Epithelial cell of prostate (primary cell): ENCODE measurements at regions not wholly inside any gene's neighbourhood (a gene's known extent, or its start where the extent isn't known, plus 50 kb on each side); places are given as distances from the start of the nearest gene placed in this dataset.

Experiments used
- DNase-seq: peaks from one replicate; pipeline ENCODE4 v3.0.0-alpha.2; 2011; ENCODE audit warnings: low read depth, low spot score
- H3K27ac ChIP-seq: fragments of 450-650 bp; 2 replicates; pipeline ENCODE4 v1.5.1; 2017; ENCODE audit warnings: mild to moderate bottlenecking

DNA sequence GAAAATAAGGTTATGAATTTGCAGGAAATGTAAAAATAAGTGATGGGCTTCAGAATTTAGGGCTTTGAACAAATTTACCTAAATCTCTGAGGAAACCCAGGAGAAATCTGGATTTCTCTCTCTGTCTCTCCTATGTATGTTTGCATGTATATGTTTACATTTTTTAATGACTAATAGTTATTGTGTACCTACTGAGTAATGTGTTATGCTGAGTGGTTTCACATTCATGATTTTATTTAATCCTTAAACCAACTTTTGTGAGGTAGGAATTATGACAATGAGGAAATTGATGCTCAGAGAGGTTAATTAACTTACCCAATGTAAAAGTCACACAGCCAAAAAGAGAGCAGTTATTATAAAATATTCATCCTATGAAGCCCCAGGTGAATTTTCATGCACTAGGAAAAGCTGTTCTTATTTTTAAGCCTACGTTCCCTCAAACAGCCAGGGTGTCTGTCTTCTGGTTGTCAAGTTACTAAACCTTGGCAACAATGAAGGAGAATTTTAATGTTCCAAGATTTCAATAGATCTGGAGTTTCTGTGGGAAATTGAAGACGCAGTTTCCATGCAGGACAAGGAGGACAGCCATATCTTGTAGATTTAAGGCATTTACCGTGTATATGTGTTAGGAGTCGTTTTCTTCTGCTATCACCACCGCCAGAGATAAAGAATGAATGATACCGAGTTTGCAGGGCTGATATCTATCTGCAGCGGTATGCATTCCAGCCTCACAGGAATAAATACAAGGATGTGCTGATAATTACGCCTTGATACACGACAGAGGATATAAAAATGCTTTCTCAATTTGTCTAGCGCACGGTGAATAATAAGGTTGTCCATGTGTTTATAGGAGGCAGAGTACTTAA, 484.8 kb downstream of the ZSWIM6 start:
- DNase-seq, result no peak
- H3K27ac ChIP-seq, result no peak overlapping the region

DNA sequence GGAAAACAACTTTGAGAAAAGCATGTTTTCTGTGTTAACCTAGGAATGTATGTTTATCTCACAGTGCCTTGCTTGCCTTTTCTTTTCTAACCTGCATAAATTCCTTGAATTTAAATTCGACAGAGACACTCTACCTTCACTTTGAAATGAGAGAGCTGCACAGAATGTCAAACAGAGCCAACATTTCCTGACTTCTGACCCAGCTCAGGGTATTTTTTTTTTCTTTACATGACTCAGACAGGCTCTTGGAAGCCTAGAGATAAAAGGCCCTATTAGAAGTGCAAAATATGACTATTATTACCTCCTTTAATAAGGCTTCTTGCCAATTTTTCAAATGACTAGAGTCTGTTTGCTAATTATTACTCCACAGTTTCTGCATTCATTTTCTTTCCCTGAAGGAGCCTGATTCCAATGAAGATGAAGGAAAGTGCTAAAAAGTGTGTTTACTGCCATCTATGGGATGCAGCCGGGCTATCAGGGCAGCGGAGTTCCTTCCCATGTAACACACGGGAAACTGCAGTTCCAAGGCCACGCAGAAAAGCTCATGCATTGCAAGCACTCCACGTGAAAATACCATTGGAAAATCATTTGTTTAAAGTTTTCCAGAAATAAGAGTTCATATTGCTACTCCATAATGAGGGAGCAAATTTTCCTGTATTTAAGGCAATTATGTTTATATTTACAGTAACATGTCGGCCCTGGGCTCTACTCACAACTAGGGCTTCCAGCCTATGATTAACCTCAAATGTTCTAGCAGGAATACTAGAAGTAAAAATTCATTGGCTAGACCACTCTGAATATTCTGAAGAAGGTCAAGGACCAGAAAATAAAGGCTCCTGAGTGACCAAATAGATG, 485.6 kb downstream of the ZSWIM6 start:
- no peak for DNase-seq
- H3K27ac ChIP-seq, result no peak overlapping the region

DNA sequence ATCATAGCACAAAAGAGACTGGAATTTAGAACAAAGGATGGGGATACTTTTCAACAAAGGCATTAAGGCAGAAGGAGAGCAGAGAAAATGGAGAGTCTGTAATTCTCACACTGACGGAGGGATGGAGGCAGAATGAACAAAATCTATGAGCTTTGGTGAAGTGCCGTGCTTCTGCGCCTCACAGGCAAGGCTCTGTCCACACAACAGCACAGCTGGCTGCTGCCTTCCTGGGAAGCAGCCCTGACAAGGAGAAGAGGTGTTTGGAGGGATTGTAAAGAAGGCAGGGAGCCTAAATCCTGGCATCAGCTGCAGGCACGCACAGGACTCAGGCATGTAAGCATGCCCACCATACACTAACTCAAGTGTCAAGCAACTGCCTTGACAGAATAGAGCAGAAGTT, 485.2 kb upstream of the KIF2A start:
- no peak overlapping the region for H3K27ac ChIP-seq
- DNase-seq, result no peak

DNA sequence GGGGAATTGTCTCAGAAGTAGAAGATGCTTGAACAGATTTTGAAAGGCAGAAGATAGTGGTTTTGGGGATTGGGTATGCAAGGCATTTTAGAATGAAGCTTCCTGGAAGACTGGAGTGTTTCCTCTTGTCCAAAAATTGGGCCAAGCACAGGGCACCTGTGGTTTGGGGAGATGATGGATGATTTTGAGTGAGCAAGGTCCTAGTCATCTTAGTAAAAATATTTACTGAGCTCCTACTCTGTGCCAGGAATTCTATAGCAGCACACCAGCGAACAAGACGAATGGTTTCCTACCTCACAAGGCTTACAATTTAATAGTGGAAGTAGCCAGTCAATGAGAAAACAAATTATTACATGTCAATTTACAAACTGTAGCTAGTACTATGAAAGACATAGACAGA, 484.4 kb upstream of the KIF2A start:
- DNase-seq, result no peak
- H3K27ac ChIP-seq, result no peak overlapping the region

DNA sequence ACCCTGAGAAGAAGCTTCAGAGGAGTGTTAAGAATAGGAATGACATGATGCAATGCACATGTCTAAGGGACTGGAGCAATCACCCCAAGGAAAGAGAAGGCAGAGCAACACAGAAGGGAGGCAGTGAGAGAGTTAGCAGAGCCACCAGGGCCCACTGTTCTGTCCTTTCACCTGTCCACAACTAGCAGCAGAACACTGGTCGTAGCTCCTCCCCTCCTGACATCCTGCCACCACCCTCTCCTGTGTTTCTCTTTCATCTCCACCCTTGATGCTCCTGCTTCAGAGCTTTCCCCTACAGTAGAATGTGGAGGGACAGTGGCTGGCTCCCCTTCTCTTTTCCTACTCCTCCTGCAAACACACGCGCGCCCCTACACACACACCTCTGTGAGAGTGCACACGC, 483.4 kb upstream of the KIF2A start:
- DNase-seq, result no peak
- H3K27ac ChIP-seq, result no peak overlapping the region

DNA sequence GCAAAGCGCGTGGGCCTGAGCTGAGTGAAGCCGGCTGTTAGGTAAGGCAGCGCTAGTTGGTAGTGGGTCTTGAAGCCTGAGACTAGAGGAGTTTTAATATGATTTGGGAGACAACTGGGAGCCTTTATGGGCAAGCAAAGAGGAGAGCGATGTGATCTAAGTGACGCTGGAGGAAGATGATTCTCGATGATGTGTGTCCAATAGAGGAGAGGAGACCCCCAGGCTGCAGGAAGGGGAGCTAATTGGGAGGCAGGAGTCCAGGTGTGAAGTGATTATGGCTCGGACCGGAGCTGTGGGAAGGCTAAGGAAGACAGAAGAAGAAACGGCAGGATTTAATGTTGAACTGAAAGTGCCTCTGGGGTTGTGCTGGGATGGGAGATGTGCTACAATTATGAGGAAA, 482.9 kb upstream of the KIF2A start:
- DNase-seq, result no peak
- no peak overlapping the region for H3K27ac ChIP-seq

DNA sequence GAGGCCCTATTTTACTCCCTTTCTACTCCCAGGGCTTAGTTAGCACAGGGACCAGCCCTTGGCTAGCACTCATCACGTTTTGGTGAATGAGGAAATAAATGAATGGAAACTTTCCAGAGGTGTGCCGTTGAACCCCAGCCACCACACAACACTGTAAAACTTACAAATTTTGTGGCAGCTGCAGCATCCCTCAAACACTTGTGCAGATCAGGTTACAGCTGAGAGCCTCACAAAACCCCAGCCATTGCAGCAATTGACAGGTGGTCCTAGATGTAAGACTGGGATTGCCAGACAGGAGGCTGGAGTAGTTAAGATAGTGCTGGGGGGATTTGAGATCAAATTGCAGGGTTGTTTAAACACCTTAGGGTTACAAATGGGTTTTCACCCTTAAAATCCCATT, 482.2 kb upstream of the KIF2A start:
- no peak for DNase-seq
- no peak overlapping the region for H3K27ac ChIP-seq

DNA sequence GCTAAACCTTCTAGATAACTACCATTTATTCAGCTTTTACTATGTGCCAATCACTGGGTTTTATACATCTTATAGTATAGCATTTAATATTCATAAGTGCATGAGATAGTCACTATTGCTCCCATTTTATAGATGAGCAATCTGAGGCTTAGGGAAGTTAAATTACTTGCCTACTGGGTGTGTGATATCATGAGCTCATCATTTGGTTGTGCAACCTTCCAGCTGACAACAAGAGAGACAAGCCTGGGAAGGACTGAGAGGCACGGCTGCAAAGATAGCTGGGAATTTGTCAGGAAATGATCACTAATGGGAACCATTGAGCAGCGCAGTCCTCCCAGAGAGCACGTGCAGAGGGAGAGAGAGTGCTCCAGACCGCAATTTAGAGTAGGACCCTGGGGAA, 481.6 kb upstream of the KIF2A start:
- H3K27ac ChIP-seq, result no peak overlapping the region
- no peak for DNase-seq

DNA sequence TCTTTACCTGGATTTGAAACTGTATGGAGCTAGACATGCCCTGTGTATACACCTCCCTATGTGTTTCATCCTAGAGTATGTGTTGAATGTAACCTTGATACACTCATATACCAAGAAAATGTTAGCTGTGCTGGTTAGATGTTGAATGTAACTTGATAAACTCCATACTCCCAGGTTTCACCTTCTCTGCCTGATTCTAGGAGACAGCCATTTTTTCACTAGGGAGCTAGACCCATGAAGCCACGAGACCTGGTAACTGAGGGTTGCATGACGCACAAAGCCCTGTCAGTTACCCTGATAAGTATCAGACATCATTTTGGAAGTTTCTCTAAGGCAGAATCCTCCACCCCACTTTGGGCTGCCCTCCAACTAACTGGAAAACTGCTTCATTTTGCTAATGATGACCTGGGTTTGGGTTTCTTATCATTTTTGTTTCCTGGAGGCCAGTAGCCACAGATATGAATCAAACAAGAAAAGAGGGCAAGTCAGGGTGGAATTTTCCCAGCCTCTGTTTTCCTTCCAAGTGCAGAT, 478.5 kb upstream of the KIF2A start:
- DNase-seq, result no peak
- H3K27ac ChIP-seq, result no peak overlapping the region

DNA sequence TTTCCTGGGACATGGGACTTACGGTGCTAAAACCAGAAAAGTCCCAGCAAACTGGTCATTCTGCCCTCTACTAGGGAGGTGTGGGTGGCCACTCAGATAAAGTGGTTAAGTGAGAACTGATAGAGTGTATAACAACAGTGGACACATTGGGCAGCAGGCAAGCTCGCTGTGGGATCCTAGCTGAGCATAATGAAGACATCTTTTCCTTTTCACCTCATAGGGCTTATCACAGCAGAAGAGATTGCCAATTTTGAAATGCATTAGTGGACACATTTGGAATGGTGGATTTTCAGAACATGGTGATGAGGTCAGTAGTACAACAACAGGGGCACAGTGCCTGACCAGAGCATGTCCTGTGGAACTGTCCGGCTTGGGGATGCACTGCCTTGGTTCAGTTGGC, 477.1 kb upstream of the KIF2A start:
- H3K27ac ChIP-seq, result no peak overlapping the region
- no peak for DNase-seq

DNA sequence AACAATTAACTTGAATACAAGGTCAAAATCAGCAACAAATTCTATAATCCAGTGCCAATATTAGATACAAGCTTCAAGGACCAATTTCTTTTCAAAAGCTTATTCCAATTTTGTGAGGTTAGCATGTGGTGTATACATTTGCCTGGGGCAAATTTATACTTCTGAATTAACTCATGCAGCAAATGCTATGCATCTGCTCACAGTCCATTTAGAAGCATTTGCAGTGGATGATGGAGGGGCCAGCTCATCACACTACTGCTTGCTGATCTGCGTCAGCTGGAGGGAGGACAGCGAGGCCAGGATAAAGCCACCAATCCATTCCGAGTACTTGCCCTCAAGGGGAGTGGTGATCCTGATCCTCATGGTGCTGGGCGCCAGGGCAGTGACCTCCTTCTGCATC, 474.3 kb upstream of the KIF2A start:
- no peak overlapping the region for H3K27ac ChIP-seq
- no peak for DNase-seq

DNA sequence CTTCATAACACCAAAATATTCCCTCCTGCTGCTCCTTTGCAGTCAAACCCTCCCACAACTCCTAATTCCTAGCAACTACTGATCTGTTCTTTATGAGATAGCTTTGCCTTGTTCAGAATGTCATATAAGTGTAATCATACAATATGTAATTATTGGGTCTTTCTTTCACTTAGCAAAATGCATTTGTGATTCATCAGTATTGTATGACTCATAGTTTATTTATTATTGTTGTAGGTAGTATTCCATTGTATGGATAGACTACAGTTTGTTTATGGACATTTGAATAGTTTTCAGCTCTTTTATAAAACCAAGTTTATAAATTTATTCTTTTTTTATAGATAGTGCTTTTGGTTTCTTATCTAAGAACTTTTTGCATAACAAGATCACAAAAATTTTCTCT, 468.2 kb upstream of the KIF2A start:
- no peak overlapping the region for H3K27ac ChIP-seq
- no peak for DNase-seq

DNA sequence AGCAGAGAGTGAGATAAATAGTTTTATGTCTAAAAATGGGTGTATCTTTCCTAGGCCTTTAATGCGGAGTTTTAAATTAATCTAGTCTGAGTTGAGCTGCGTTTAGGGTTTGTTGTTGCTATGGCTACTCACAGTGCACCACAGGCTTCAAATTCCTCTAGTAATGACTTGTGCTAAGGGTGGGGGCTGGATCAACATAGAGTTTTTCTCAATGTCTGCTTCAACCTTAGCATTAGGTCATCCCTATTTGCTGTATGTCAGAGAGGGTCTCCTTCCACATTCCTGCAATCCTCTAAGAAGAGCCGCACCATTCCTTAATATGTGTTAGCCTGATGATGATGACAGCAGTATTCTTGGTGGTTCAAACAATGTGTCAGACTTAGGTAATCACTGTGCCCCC, 465.6 kb upstream of the KIF2A start:
- DNase-seq, result no peak
- no peak overlapping the region for H3K27ac ChIP-seq

DNA sequence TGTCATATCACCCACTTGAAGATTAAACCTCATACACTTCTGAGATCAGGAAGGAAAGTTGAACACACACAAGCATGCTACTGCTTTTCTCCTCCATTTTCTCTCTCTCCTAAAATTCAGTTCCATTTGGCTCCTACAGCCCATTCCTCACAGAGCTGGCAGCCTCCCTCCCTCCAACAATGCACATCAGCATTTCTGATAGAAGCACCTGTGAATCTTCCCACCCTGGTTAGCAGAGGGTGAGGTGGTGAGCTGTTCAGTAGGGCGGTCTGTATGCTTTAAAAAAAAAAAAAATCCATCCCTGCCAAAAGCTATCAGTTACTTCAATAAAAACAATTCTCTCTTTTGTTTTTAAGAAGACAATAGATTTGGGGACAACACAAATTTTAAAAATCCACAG, 463.2 kb upstream of the KIF2A start:
- no peak for DNase-seq
- H3K27ac ChIP-seq, result no peak overlapping the region

DNA sequence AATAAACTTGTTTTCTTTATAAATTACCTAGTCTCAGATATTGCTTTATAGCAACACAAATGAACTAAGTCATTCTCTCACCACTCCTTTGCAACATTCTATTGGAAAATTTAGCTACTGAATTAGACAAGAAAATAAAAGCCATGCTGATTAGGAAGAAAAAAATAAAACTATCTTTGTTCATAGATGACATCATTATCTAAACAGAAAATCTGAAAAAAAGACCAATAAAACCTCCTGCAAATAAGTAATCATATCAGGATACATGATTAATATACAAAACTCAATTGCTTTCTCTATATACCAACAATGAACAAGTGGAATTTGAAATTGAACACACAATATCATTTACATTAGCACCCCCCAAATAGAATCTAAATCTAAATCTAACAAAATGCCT, 455.3 kb upstream of the KIF2A start:
- no peak overlapping the region for H3K27ac ChIP-seq
- no peak for DNase-seq

DNA sequence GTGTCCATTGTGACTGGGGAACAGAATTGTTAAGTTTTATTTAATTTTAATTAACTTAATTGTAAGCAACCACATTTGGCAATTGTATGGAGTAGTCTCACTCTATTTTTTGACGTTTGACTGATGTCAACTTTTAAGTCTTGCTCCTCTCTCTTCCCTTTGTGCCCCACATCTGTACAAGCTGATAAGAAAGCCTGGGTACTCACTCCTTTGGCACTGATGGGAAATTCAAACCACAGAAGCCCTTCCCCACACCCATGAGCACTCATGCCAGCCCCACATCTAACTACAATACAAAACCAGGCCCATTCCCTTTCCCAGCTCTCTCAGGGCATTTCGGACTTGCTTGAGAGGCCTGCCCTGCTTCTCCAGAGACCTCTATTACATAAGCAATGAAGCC, 451.5 kb upstream of the KIF2A start:
- DNase-seq, result no peak
- H3K27ac ChIP-seq, result no peak overlapping the region

DNA sequence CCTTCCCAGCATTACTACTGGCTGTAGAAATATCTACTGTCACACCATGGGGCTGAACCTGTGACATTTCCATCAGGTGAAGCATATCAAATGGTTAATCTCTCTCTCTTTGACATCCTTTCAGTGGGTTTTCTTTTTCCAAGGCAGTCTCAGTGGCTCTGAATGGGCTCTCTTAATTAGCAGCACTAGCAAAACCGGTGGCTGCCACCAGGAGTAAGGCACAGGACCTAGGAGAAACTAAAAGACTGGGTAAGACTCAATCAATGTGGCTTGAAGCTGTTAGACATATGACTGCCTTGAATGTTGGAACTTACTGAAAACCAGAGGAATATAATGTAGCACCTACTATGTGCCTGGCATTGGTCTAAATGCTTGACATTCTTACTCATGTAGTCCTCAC, 445.0 kb upstream of the KIF2A start:
- H3K27ac ChIP-seq, result no peak overlapping the region

DNA sequence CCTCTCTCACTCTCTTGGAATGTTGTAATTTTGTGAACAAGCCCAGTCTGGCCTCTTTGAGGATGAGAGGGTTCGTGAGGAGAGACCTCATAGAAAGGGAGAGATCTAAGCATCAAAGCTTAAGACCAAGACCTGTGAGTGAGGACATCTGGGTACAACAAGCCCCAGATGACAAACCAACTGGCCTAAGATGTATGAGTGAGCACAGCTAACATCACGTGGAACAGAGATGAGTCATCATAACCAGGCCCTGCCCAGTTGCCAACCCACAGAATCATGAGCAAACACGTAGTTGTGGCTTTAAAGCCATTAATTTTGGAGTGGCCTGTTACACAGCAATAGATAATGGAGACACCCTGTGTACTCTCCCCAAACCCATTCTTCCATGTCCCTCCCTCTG, 439.1 kb upstream of the KIF2A start:
- DNase-seq, result peak; percentile 80
- H3K27ac ChIP-seq, result peak overlapping the region; percentile 57

More for the DNA sequence above, 445.0 kb upstream of the KIF2A start:
- no peak for DNase-seq

DNA sequence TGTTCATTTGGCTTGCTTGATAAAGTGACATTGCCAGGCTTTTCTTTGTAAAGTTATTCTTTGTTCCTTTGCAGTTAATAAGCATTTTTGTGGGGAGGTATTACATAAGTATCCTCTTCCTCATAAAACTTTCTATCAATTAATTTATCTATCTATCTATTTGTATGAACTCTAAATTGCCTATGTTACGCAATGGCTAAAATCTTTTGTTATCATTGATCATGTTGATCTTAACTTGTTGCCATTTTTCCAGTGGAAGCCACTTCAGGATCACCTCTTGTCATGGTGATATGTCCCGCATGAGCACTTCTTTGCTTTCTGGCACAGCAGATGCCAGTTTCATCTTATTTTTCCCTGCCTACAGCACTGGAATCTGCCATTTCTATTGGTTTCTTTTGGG, 436.7 kb upstream of the KIF2A start:
- no peak overlapping the region for H3K27ac ChIP-seq
- no peak for DNase-seq

DNA sequence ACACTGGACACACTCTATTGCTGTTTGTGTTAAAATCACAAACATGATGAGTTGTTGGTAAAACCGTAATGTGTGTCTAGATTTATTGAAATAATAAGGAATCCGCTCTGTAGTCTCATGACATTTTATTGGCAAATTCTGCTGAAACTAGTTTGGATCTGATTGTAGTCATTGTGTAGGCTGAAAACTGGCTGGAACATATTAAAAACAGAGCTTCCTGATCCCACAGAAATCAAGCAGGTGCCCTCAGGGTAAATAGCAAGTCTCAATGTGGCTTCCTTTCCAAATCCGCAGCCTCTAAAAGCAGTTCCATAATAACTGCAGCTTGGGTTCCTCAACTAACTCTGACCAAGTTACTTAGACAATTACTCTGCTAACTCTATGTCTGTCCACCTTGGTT, 427.5 kb upstream of the KIF2A start:
- no peak overlapping the region for H3K27ac ChIP-seq
- DNase-seq, result no peak

DNA sequence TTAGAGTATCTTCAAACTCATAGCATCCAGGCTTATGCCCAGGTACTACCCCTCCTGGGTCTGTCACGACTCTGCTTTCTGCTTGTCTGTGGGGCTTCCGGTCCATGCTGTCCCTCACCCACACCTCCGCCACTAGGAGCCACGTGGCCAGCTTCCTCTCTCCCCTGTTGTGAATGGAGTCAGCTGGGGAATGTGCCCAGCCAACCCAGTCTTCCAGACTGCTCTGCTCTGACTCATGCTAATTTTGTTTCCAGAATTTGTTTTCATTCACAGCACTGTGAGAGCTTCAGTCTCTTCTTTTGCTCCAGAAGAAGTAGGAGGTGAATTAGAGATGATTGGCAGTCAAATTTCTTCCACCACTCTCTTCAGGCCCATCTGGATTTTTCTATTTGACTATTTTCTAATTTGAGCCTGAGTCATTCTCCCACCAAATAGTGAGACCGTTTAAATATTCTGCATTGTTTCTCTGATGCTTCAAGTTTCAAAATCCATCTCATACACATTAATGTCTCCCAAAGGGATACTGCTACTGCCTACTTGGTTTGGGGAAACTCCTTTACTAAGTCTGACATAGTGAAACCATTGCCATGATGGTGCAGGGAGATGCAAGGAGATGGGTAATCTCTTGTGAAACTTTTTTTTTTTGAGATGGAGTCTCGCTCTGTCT, 424.1 kb upstream of the KIF2A start:
- DNase-seq, result no peak
- no peak overlapping the region for H3K27ac ChIP-seq
